ENCODE measurements at regions not wholly inside any gene's neighbourhood (a gene's known extent, or its start where the extent isn't known, plus 50 kb on each side); places are given as distances from the start of the nearest gene placed in this dataset.

GRCh38 chr11:97461044-97461880, 1071.4 kb downstream of the JRKL start:
- FAIRE-seq (no peak), DNase-seq (ENCODE audit: low read depth in 1 of 2, low spot score in 1 of 2) (no peak), ATAC-seq (no peak)
- H3K9me3 ChIP-seq, result no peaks in the 10 kb centered on the region
- ChIA-PET POLR2A (no interaction called here), CTCF (no interaction called here)
- H3K4me3 ChIP-seq, result no peak overlapping the region
- 13% methylated on average over 12 of the region's 21 CpGs for WGBS (ENCODE audit: missing lambda C conversion rate)
- no peak overlapping the region for H3K27ac ChIP-seq
- no peaks in the 10 kb centered on the region for H3K4me1 ChIP-seq
- no peak overlapping the region for H3K4me2 ChIP-seq
- TF ChIP-seq JUNB (IDR thresholded peaks at IDR 0.05) (no peak), FOSB (CRISPR knock-in tag; IDR thresholded peaks at IDR 0.05) (no peak), CBX8 (IDR thresholded peaks at IDR 0.05) (no peak), FOSL2 (IDR thresholded peaks at IDR 0.05) (no peak), FOSL2 (CRISPR knock-in tag; IDR thresholded peaks at IDR 0.05) (no peak), BCL3 (IDR thresholded peaks at IDR 0.05) (no peak), POLR2AphosphoS2 (conservative IDR thresholded peaks at IDR 0.05; ENCODE audit: low read length) (no peak), KDM5A (IDR thresholded peaks at IDR 0.05) (no peak), NPAS2 (CRISPR knock-in tag; IDR thresholded peaks at IDR 0.05; ENCODE audit: borderline replicate concordance) (no peak), RAD21 (conservative IDR thresholded peaks at IDR 0.05 in 1 of 2, IDR thresholded peaks at IDR 0.05 in 1 of 2) (no peak), E2F6 (IDR thresholded peaks at IDR 0.05; ENCODE audit: borderline replicate concordance, low read depth) (no peak), POLR2A (IDR thresholded peaks at IDR 0.05; ENCODE audit: low read length) (no peak), HEYL (CRISPR knock-in tag; IDR thresholded peaks at IDR 0.05) (no peak), EP300 (IDR thresholded peaks at IDR 0.05) (no peak), KDM1A (IDR thresholded peaks at IDR 0.05; ENCODE audit: low read depth) (no peak), USF2 (IDR thresholded peaks at IDR 0.05) (no peak), NR3C1 (IDR thresholded peaks at IDR 0.05) (no peak), FOXS1 (CRISPR knock-in tag; IDR thresholded peaks at IDR 0.05) (no peak), CEBPB (IDR thresholded peaks at IDR 0.05) (no peak), ESRRA (IDR thresholded peaks at IDR 0.05; ENCODE audit: borderline replicate concordance, low read length) (no peak)

- FAIRE-seq (no peak), ATAC-seq (no peak), DNase-seq (ENCODE audit: low read depth in 1 of 2, low spot score in 1 of 2) (no peak)
- H3K27ac ChIP-seq, result no peak overlapping the region
- TF ChIP-seq PBX3 (IDR thresholded peaks at IDR 0.05) (no peak), CHD4 (IDR thresholded peaks at IDR 0.05; ENCODE audit: borderline replicate concordance) (no peak), MAX (IDR thresholded peaks at IDR 0.05) (no peak), JUN (IDR thresholded peaks at IDR 0.05) (no peak), POLR2A (IDR thresholded peaks at IDR 0.05; ENCODE audit: low read length) (no peak), CBX2 (IDR thresholded peaks at IDR 0.05; ENCODE audit: borderline replicate concordance, low read depth) (no peak), HES2 (IDR thresholded peaks at IDR 0.05) (no peak), PHF8 (IDR thresholded peaks at IDR 0.05; ENCODE audit: borderline replicate concordance, low read depth) (no peak), ZC3H11A (IDR thresholded peaks at IDR 0.05) (no peak), MAZ (IDR thresholded peaks at IDR 0.05; ENCODE audit: borderline replicate concordance, low read depth, low read length) (no peak), KDM5A (IDR thresholded peaks at IDR 0.05) (no peak), TFCP2L1 (CRISPR knock-in tag; IDR thresholded peaks at IDR 0.05) (no peak), RCOR1 (IDR thresholded peaks at IDR 0.05; ENCODE audit: low read depth, low read length) (no peak), SMC3 (IDR thresholded peaks at IDR 0.05) (no peak), MAFK (IDR thresholded peaks at IDR 0.05; ENCODE audit: partially characterized antibody) (no peak), KDM1A (IDR thresholded peaks at IDR 0.05; ENCODE audit: low read depth) (no peak), RAD21 (conservative IDR thresholded peaks at IDR 0.05 in 1 of 2, IDR thresholded peaks at IDR 0.05 in 1 of 2) (no peak), EP300 (IDR thresholded peaks at IDR 0.05) (no peak), BCL3 (IDR thresholded peaks at IDR 0.05) (no peak)
- ChIA-PET POLR2A (no interaction called here), CTCF (no interaction called here)
- no peak overlapping the region for H3K4me2 ChIP-seq
- no peaks in the 10 kb centered on the region for H3K9me3 ChIP-seq
- WGBS (ENCODE audit: missing lambda C conversion rate), result 41% methylated on average over 4 of the region's 9 CpGs
- H3K4me1 ChIP-seq, result no peaks in the 10 kb centered on the region
- no peak overlapping the region for H3K4me3 ChIP-seq
These were observed 1072.1 kb downstream of the JRKL start for GRCh38 chr11:97461934-97462333.

Measured in A549 (cell line).